H54 (cell line): ENCODE measurements at regions not wholly inside any gene's neighbourhood (a gene's known extent, or its start where the extent isn't known, plus 50 kb on each side); places are given as distances from the start of the nearest gene placed in this dataset.

Experiments used
- DNase-seq: peaks from one replicate; pipeline ENCODE4 v3.0.0; 2011; ENCODE audit warnings: low spot score, mixed read lengths; ENCODE audit not compliant: insufficient read length
- FAIRE-seq: peaks from 3 replicates; lab custom pipeline; 2011; peaks lifted over from hg19 to GRCh38; lab: Jason Lieb, UNC
- POLR2A ChIP-seq: IDR thresholded peaks from 2 replicates; pipeline ENCODE4 v1.6.1; 2011; ENCODE audit warnings: low read depth, mild to moderate bottlenecking, low read length

GRCh38 chr1:62917314-62917713, 133.4 kb downstream of the ATG4C start:
- TF ChIP-seq POLR2A = no peak
- FAIRE-seq (no peak), DNase-seq (no peak)

- FAIRE-seq = no peak
- no peak for TF ChIP-seq POLR2A
Observed at GRCh38 chr1:62917805-62918204, 133.9 kb downstream of the ATG4C start.

GRCh38 chr1:62918700-62919099, 134.8 kb downstream of the ATG4C start:
- no peak for FAIRE-seq
- TF ChIP-seq POLR2A = no peak
- DNase-seq = no peak

More at GRCh38 chr1:62917805-62918204, 133.9 kb downstream of the ATG4C start:
- DNase-seq = no peak

- DNase-seq (no peak), FAIRE-seq (no peak)
- no peak for TF ChIP-seq POLR2A
Observed at GRCh38 chr1:62922006-62922405, 138.1 kb downstream of the ATG4C start.

DNA sequence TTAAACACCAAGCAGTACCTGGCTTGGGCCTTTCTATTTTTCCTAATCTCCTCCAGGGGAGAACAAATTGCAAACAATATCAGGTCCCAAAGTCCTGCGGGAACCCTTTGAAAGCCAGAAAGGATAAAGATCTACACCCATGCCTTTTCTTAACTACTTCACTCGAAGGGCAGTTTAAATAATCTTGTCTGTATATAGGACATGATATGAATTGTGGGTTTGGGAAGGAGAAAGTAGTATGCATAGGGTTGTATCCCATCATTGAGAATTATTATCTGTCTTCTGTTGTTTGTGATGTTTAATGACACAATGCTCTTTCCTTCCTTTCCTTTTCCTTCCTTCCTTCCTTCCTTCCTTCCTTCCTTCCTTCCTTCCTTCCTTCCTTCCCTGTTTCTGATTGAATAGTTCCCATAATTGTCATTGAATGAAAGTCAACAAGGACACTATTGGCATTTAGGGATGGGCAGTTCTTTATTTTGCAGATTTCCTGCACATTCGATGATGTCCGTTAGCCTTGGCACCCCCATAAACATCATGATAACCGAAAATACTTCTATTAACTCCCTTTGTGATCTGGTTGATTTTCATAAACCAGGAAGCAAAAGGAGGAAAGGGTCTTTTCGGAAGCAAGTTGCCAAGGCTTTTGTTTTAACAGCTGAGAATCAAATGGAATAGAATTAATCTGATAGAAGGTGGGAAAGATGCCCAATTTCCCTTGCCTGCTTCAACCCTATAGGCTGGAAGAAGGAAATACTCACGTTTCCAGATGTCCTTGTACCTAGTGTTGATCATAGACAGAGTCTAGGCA, 141.3 kb downstream of the ATG4C start:
- no peak for FAIRE-seq
- no peak for TF ChIP-seq POLR2A
- no peak for DNase-seq

GRCh38 chr1:62926681-62927252, 142.8 kb downstream of the ATG4C start:
- DNase-seq = no peak
- FAIRE-seq = no peak

GRCh38 chr1:62928885-62929284, 145.0 kb downstream of the ATG4C start:
- no peak for DNase-seq
- TF ChIP-seq POLR2A = no peak
- no peak for FAIRE-seq

More at GRCh38 chr1:62926681-62927252, 142.8 kb downstream of the ATG4C start:
- TF ChIP-seq POLR2A = no peak

DNA sequence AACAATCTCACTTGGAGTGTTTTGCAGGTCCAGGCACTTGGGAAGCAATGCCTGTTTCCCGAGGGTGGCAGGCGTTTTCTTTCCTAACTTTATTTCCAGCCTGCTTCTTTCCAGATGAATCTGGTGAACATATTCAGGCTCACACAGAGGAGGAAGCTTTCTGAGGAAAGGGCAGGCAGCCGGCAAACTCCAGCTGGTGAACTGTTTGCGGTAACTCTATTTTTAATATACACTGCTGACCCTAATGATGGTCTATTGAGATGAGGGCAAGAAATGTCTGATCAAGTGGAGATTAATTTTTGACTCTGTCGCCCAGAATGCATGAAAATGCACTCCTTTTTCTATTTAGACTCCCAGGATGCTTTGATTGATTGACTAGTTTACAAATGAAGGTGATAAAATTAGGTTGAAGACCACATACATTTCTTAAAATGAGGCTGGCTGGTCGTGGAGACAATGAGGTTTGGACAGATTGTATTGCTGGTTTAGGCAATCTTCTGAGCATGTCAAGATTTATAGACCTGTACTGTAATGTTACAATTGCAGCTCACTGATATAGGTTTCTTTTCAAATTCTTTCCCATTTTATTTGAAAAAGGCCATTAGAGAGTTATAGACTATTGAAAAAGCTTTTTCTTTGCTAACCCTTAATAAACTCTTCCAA, 153.8 kb downstream of the ATG4C start:
- no peak for TF ChIP-seq POLR2A
- DNase-seq = no peak
- no peak for FAIRE-seq

GRCh38 chr1:62941780-62942179, 157.8 kb downstream of the ATG4C start:
- no peak for TF ChIP-seq POLR2A
- DNase-seq (no peak), FAIRE-seq (no peak)

GRCh38 chr1:62946511-62946910, 162.6 kb downstream of the ATG4C start:
- FAIRE-seq (no peak), DNase-seq (no peak)
- TF ChIP-seq POLR2A = no peak

GRCh38 chr1:62951428-62951827, 167.5 kb downstream of the ATG4C start:
- DNase-seq (no peak), FAIRE-seq (no peak)
- TF ChIP-seq POLR2A = no peak

- no peak for FAIRE-seq
- no peak for DNase-seq
- TF ChIP-seq POLR2A = no peak
Observed at GRCh38 chr1:62952596-62952995, 168.7 kb downstream of the ATG4C start.

DNA sequence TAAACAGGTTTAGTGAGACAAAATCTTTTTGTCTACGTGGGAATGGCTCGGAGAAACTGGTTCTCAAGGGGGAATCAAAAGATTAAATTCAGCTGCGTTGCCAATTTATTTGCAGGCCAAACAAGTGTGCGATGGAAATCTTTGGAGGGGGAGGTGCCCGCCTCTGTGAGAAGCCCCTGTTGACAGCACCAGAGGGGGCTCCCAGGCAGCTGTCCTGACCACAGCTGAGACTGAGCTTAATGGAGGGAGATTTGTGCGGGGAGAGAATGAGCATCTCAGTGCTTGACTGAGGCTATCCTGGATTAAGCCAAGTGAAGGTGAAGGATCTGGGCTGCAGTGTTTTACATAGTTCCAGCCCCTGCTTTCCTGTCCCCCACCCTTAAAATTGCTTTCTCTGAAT, 169.7 kb downstream of the ATG4C start:
- TF ChIP-seq POLR2A = no peak
- no peak for FAIRE-seq
- no peak for DNase-seq

GRCh38 chr1:62954758-62955157, 170.8 kb downstream of the ATG4C start:
- TF ChIP-seq POLR2A = no peak
- DNase-seq (no peak), FAIRE-seq (no peak)
